ENCODE measurements at regions not wholly inside any gene's neighbourhood (a gene's known extent, or its start where the extent isn't known, plus 50 kb on each side); places are given as distances from the start of the nearest gene placed in this dataset.
"Not testable (repeated sequence)": the region's sequence is repeated elsewhere in the genome, so short reads cannot be mapped to it uniquely, and the experiment has no call there.

DNA sequence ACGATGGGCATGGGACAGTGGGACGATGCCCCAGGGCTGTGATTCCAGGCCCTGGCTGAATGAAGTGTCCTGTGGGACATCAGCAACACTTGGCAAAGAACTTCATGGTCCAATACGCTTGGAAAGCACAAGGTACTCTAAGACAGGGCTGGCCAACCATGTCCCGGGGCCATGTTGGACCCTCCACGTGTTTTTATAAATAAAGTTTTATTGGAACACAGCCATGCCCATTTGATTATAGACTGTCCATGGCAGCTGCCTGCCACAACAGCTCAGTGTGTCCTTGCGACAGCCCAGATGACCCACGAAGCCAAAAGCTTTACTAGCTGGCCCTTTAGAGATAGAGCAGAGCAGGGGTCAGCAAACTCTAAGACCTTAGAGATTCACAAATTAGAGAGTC lies 282.1 kb downstream of the C16orf95 start:
- in situ Hi-C loops (cut with HindIII; ENCODE audit: low pct_unique_long_range_greater_than_20kb, low sequenced_read_pairs) = no loop called here
- DNase-seq (ENCODE audit: low read depth, low spot score) = no peak

- DNase-seq (ENCODE audit: low read depth, low spot score) = no peak
- in situ Hi-C loops (cut with HindIII; ENCODE audit: low pct_unique_long_range_greater_than_20kb, low sequenced_read_pairs) = no loop called here
Observed at GRCh38 chr16:87037012-87037411, 280.2 kb downstream of the C16orf95 start.

DNA sequence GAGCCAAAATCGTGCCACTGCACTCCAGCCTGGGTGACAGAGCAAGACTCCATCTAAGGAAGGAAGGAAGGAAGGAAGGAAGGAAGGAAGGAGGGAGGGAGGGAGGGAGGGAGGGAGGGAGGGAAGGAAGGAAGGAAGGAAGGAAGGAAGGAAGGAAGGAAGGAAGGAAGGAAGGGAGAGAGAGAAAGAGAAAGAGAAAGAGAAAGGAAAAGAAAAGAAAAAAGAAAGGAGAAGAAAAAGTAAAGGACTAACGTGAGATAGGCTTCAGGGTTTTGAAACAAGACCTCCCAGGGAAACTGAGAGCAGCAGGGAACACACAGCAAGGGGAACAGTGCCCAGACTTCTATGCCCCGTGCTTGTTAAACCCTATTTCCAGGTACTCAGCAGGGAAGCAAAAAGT lies 278.7 kb downstream of the C16orf95 start:
- in situ Hi-C loops (cut with HindIII; ENCODE audit: low pct_unique_long_range_greater_than_20kb, low sequenced_read_pairs); DNase-seq (ENCODE audit: low read depth, low spot score): not testable (repeated sequence)

DNA sequence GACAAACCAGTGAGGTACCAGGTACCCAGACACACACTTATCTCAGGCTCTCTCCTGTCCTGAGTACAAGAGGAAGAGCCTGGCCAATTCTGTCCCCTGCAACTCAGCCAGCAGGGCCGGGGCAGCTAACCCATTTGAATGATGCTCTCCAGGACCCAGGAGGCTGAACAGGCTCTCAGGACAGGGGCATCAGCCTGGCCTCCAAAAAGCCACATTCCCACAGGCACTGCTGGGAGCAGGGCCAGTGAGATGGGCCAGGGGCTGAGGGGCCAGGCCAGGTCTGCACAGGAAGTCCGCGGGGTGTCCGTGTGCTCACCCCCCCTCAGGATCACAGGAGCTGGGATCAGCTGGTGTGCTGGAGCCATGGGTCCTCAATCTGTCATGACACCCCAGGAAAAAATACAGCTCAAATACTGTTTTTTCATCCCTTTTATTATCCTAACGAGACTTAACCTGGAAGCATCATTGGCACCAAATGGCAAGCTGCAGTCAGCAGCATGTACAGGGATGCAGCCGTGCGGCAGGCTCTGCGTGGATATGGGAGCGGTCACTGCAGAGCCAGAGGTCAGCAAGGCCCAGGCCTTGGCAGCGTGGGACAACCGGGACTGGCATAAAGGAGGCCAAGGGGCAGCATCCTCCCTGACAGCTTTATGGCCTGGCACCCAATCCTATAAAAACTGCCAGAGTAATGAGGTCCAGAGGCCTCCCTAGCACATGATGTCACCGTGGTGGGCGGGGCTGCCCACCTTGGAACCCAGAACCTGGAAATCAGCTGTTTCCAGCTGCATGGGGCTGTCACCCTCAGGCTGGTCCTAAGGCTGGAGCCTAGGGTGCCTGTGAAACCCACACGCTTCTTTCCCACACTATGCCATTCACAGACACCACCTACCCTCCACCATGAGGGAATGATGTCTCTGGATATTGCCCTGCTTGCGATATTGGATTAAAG lies 276.7 kb downstream of the C16orf95 start:
- in situ Hi-C loops (cut with HindIII; ENCODE audit: low pct_unique_long_range_greater_than_20kb, low sequenced_read_pairs) = no loop called here

DNA sequence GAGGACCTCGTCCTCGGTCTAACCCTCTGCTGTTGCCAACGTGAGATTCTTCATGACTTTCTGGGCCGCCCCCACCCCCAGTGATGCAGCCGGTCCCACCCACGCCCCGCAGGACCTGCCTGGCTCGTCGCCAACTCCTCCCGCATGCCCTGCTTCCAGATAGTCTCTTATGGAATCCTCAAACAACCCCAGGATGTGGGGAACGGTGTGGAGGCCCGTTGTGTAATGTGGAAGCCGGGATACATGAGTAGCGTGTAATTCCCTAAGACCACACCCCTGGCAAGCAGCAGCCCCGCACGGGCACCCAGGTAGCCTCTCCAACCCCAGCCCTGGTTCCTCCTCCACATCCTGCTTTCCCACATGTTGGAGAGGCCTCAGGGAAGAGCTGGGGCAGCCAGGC lies 275.9 kb downstream of the C16orf95 start:
- in situ Hi-C loops (cut with HindIII; ENCODE audit: low pct_unique_long_range_greater_than_20kb, low sequenced_read_pairs) = no loop called here
- no peak for DNase-seq (ENCODE audit: low read depth, low spot score)

More for the DNA sequence above, 276.7 kb downstream of the C16orf95 start:
- no peak for DNase-seq (ENCODE audit: low read depth, low spot score)

DNA sequence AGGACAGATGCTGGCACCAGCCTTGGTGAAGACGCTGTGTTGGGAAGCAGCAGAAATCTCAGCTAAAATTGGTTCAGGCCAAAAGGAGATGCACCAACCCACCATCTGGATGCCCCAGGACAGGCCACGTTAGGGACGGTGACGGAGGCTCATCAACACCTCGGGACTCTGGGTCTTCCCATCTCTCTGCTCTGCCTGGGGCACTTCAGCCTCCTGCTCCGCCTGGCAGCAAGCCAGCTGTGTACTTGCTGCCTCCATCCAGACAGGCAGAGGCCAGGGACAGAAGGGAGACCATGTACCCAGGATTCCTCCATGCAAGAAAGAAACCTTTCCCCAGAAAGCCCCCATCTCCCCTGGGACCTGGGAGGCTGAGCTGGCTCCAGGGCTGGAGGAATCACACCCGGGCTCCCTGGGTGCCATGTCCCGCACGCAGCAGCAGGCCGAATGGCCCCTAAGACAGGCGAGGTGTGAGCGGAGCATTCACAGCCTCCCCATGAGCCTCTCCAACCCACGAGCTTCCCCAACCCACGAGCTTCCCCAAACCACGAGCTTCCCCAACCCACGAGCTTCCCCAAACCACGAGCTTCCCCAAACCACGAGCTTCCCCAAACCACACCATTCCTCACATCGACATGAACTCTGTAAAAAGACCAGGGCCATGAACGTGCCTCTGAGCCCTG lies 274.5 kb downstream of the C16orf95 start:
- in situ Hi-C loops (cut with HindIII; ENCODE audit: low pct_unique_long_range_greater_than_20kb, low sequenced_read_pairs) = no loop called here
- DNase-seq (ENCODE audit: low read depth, low spot score) = no peak

GRCh38 chr16:87043231-87044031 lies 273.8 kb downstream of the C16orf95 start:
- in situ Hi-C loops (cut with HindIII; ENCODE audit: low pct_unique_long_range_greater_than_20kb, low sequenced_read_pairs) = no loop called here
- DNase-seq (ENCODE audit: low read depth, low spot score) = no peak

GRCh38 chr16:87044032-87044382 lies 273.2 kb downstream of the C16orf95 start:
- in situ Hi-C loops (cut with HindIII; ENCODE audit: low pct_unique_long_range_greater_than_20kb, low sequenced_read_pairs) = no loop called here
- DNase-seq (ENCODE audit: low read depth, low spot score) = no peak

GRCh38 chr16:87044829-87045228 lies 272.4 kb downstream of the C16orf95 start:
- in situ Hi-C loops (cut with HindIII; ENCODE audit: low pct_unique_long_range_greater_than_20kb, low sequenced_read_pairs) = no loop called here
- DNase-seq (ENCODE audit: low read depth, low spot score) = no peak

GRCh38 chr16:87045466-87046216 lies 271.6 kb downstream of the C16orf95 start:
- in situ Hi-C loops (cut with HindIII; ENCODE audit: low pct_unique_long_range_greater_than_20kb, low sequenced_read_pairs) = no loop called here

GRCh38 chr16:87046235-87046634 lies 271.0 kb downstream of the C16orf95 start:
- in situ Hi-C loops (cut with HindIII; ENCODE audit: low pct_unique_long_range_greater_than_20kb, low sequenced_read_pairs) = no loop called here
- no peak for DNase-seq (ENCODE audit: low read depth, low spot score)

More at GRCh38 chr16:87045466-87046216, 271.6 kb downstream of the C16orf95 start:
- DNase-seq (ENCODE audit: low read depth, low spot score) = no peak

DNA sequence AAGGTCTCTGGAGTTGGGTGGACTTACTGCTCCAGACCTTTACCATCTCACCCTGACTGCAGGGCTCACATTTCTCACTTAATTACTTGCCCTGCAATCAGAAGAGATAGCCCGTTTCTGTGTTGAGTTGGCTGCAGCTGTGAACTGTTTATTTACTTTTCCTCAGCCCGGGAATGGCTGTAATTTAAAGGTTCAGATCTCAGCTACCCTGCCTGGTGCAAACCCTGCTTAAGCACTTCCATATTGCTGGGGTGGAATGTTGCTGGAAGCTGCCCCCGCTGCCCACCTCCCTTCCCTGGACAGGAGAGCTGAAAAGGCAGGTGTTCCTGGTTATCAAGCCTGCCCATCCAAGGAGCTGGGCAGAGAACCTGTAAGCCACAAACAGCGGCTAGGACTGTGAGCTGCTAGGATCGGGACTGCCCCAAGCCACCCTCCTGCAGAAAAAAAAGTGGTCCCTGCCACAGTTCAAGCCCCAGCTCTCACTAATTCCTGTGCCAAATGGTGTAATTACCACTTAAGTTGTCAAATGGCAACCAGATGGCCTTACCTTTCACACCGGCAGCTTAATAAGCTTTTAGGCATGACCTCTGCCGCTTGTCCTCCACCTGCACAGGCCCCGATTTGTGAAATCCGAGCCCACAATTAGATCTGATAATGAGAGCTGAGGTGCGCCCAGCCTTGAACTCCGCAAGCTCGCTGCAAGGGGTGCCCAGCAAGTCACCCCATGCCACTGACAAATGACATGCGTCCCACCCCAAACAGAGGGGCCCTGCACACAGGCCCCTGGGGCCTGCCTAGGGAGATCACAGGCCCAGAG lies 269.8 kb downstream of the C16orf95 start:
- in situ Hi-C loops (cut with HindIII; ENCODE audit: low pct_unique_long_range_greater_than_20kb, low sequenced_read_pairs) = no loop called here

GRCh38 chr16:87048038-87048729 lies 269.0 kb downstream of the C16orf95 start:
- in situ Hi-C loops (cut with HindIII; ENCODE audit: low pct_unique_long_range_greater_than_20kb, low sequenced_read_pairs) = no loop called here
- no peak for DNase-seq (ENCODE audit: low read depth, low spot score)

More for the DNA sequence above, 269.8 kb downstream of the C16orf95 start:
- no peak for DNase-seq (ENCODE audit: low read depth, low spot score)

DNA sequence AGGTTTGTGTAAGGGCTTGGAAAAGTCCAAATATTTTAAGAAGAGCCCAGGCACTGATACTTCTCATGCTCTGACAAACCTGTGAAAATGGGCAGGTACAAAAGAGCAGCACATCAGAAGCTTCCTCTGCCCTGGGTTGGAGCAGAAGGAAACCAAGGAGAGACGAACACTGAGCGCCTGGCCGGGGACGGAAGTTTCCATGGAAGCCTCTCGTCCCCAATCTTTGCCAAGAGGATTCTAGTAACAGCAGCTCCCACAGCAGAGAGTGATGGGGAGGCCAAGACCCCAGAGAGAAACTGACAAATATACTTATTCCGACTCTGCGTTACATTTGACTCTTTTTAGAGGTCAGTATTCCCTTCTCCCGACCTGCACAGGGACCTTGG lies 268.5 kb downstream of the C16orf95 start:
- DNase-seq (ENCODE audit: low read depth, low spot score) = no peak
- in situ Hi-C loops (cut with HindIII; ENCODE audit: low pct_unique_long_range_greater_than_20kb, low sequenced_read_pairs) = no loop called here

DNA sequence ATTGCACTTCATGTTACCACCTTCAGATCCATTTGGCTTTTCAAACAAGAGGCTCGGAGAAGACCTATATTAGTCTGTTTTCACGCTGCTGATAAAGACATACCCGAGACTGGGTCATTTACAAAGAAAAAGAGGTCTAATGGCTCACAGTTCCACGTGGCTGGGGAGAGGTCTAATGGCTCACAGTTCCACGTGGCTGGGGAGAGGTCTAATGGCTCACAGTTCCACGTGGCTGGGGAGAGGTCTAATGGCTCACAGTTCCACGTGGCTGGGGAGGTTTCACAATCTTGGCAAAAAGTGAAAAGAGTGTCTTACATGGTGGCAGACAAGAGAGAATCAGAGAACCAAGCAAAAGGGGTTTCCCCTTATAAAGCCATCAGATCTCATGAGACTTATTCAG lies 268.0 kb downstream of the C16orf95 start:
- in situ Hi-C loops (cut with HindIII; ENCODE audit: low pct_unique_long_range_greater_than_20kb, low sequenced_read_pairs); DNase-seq (ENCODE audit: low read depth, low spot score): not testable (repeated sequence)

DNA sequence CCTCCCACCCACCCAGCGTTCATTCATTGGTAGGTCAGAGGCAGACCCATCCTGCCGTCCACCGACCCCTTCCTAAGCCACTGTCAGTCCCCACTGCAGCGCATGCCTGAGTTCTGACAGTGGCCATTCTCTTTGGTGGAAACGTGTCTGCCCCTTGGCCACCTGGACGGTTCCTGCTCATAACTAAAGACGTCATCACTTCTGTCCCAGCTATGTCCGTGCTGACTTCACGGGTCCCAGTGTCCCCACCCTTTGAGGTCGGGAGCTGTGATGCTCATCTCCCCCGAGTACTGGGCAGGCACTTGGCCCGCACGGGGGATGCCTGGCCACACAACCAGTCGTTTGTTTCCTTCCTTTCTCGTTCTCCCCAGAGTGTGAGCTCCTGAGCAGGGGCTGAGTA lies 267.1 kb downstream of the C16orf95 start:
- DNase-seq (ENCODE audit: low read depth, low spot score) = no peak
- in situ Hi-C loops (cut with HindIII; ENCODE audit: low pct_unique_long_range_greater_than_20kb, low sequenced_read_pairs) = no loop called here

Measured in SK-MEL-5 (cell line).